ENCODE measurements at regions not wholly inside any gene's neighbourhood (a gene's known extent, or its start where the extent isn't known, plus 50 kb on each side); places are given as distances from the start of the nearest gene placed in this dataset.

DNA sequence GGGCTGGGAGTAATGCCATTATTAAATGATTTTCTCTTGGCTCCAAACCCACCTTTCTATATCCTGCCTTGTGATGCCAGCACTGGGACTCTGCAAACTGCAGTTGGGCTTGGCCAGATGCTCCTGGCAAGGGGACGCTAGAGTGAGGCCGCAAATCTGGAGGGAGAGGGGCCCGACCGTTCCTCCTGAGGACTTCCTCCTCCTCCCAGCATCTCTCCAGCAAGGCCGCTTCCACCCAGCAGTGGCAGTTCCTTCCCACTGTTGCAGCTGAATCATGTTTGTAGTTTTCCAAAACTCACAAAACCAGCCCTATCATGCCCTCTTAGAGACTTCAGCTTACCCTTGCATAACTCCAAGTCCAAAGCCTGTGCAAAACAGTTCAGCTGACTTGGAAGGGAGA lies 244.4 kb downstream of the FOXA2 start:
- Histone ChIP-seq H3K9me3 (ENCODE audit: low read length) (no peaks in the 10 kb centered on the region), H3K4me3 (ENCODE audit: low read length) (no peak overlapping the region), H3K36me3 (ENCODE audit: insufficient read depth, low read length) (no peaks in the 10 kb centered on the region), H3K27ac (ENCODE audit: low read depth, low read length) (no peak overlapping the region), H3K27me3 (ENCODE audit: insufficient read depth, low read length, poor library complexity, severe bottlenecking) (no peaks in the 10 kb centered on the region), H3K4me1 (ENCODE audit: insufficient read depth, low read length) (no peaks in the 10 kb centered on the region)
- CTCF ChIA-PET: no interaction called here
- DNase-seq: no peak
- Mint-ChIP-seq H3K27ac (no peak overlapping the region), H3K36me3 (no peaks in the 10 kb centered on the region), H3K27me3 (no peaks in the 10 kb centered on the region), H3K9me3 (peaks cover 0 to 4% (median 2%) of the 10 kb centered on the region in 5 donors), H3K4me3 (no peak overlapping the region), H3K4me1 (peaks cover 0 to 6% (median 0%) of the 10 kb centered on the region in 3 donors)
- POLR2A ChIA-PET: no interaction called here

- ChIA-PET POLR2A (no interaction called here), CTCF (no interaction called here)
- Mint-ChIP-seq H3K4me3 (no peak overlapping the region), H3K4me1 (peaks cover 0 to 6% (median 0%) of the 10 kb centered on the region in 3 donors), H3K9me3 (peaks cover 0 to 3% (median 2%) of the 10 kb centered on the region in 5 donors), H3K27me3 (no peaks in the 10 kb centered on the region), H3K27ac (no peak overlapping the region), H3K36me3 (no peaks in the 10 kb centered on the region)
- H3K4me3 ChIP-seq (ENCODE audit: low read length): no peak overlapping the region
- no peak overlapping the region for H3K27ac ChIP-seq (ENCODE audit: low read depth, low read length)
- no peaks in the 10 kb centered on the region for H3K27me3 ChIP-seq (ENCODE audit: insufficient read depth, low read length, poor library complexity, severe bottlenecking)
- H3K36me3 ChIP-seq (ENCODE audit: insufficient read depth, low read length): no peaks in the 10 kb centered on the region
- no peaks in the 10 kb centered on the region for H3K9me3 ChIP-seq (ENCODE audit: low read length)
- no peaks in the 10 kb centered on the region for H3K4me1 ChIP-seq (ENCODE audit: insufficient read depth, low read length)
- DNase-seq: no peak
These were observed 245.1 kb downstream of the FOXA2 start for GRCh38 chr20:22339091-22339881.

DNA sequence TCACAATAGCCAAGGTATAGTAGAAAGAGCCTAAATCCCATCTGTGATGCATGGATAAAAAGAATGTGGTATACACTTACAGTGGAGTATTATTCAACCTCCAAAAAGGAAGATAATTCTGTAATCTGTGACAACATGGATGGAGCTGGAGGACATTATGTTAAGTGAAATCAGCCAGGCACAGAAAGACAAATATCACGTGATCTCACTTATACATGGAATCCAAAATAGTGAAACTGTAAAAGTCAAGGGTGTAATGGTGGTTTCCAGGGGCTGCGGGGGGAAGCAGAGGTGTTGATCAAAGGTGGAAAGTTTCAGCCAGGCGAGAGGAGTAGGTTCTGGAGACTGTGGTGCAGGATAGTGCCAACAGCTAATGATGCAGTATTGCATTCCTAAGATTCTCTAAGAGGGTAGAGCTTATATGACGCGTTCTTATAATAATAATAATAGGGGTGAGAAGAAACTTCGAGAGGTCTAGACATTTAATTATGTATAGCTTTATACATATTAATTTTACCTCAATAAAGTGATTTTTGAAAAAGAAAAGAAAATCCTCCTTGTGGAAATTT lies 246.1 kb downstream of the FOXA2 start:
- H3K9me3 Mint-ChIP-seq: peaks cover 0 to 4% (median 2%) of the 10 kb centered on the region in 5 donors
- ChIA-PET CTCF (no interaction called here), POLR2A (no interaction called here)
- DNase-seq: no peak
- no peak overlapping the region for H3K27ac ChIP-seq (ENCODE audit: low read depth, low read length)
- peaks cover 0 to 6% (median 0%) of the 10 kb centered on the region in 3 donors for H3K4me1 Mint-ChIP-seq
- H3K9me3 ChIP-seq (ENCODE audit: low read length): no peaks in the 10 kb centered on the region
- no peaks in the 10 kb centered on the region for H3K4me1 ChIP-seq (ENCODE audit: insufficient read depth, low read length)
- H3K36me3 ChIP-seq (ENCODE audit: insufficient read depth, low read length): no peaks in the 10 kb centered on the region
- no peak overlapping the region for H3K27ac Mint-ChIP-seq
- no peaks in the 10 kb centered on the region for H3K27me3 Mint-ChIP-seq
- no peaks in the 10 kb centered on the region for H3K27me3 ChIP-seq (ENCODE audit: insufficient read depth, low read length, poor library complexity, severe bottlenecking)
- no peaks in the 10 kb centered on the region for H3K36me3 Mint-ChIP-seq
- no peak overlapping the region for H3K4me3 ChIP-seq (ENCODE audit: low read length)
- H3K4me3 Mint-ChIP-seq: no peak overlapping the region

DNA sequence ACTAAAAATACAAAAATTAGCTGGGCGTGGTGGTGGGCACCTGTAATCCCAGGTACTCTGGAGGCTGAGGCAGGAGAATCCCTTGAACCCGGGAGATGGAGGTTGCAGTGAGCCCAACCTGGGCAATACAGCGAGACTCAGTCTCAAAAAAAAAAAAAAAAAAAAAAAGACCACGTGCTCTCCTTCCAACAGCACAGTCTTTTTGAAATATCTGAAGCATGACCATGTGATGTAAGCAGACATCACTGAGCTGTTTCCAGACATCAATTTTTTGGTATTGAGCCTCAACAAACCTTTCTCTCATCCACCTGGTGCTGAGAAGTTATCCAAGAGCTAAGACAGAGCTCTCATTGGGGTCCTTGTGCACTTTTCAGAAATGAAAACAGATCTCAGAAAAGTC lies 249.2 kb downstream of the FOXA2 start:
- no peak overlapping the region for H3K27ac ChIP-seq (ENCODE audit: low read depth, low read length)
- Mint-ChIP-seq H3K27ac (no peak overlapping the region), H3K4me3 (no peak overlapping the region), H3K27me3 (no peaks in the 10 kb centered on the region), H3K36me3 (no peaks in the 10 kb centered on the region), H3K4me1 (peaks cover 0 to 6% (median 0%) of the 10 kb centered on the region in 3 donors), H3K9me3 (peaks cover 0 to 10% (median 6%) of the 10 kb centered on the region in 5 donors)
- no peaks in the 10 kb centered on the region for H3K4me1 ChIP-seq (ENCODE audit: insufficient read depth, low read length)
- no peaks in the 10 kb centered on the region for H3K27me3 ChIP-seq (ENCODE audit: insufficient read depth, low read length, poor library complexity, severe bottlenecking)
- no peak for DNase-seq
- ChIA-PET CTCF (no interaction called here), POLR2A (no interaction called here)
- H3K36me3 ChIP-seq (ENCODE audit: insufficient read depth, low read length): no peaks in the 10 kb centered on the region
- H3K4me3 ChIP-seq (ENCODE audit: low read length): no peak overlapping the region
- H3K9me3 ChIP-seq (ENCODE audit: low read length): no peaks in the 10 kb centered on the region

- Mint-ChIP-seq H3K27ac (no peak overlapping the region), H3K27me3 (no peaks in the 10 kb centered on the region), H3K9me3 (peaks cover 0 to 11% (median 9%) of the 10 kb centered on the region in 5 donors), H3K36me3 (no peaks in the 10 kb centered on the region), H3K4me3 (no peak overlapping the region), H3K4me1 (no peaks in the 10 kb centered on the region)
- H3K36me3 ChIP-seq (ENCODE audit: insufficient read depth, low read length): no peaks in the 10 kb centered on the region
- CTCF ChIA-PET: no interaction called here
- no peaks in the 10 kb centered on the region for H3K27me3 ChIP-seq (ENCODE audit: insufficient read depth, low read length, poor library complexity, severe bottlenecking)
- DNase-seq: peak in 1 of 5 donors; percentile 8
- no peak overlapping the region for H3K4me3 ChIP-seq (ENCODE audit: low read length)
- POLR2A ChIA-PET: no interaction called here
- no peak overlapping the region for H3K27ac ChIP-seq (ENCODE audit: low read depth, low read length)
- H3K4me1 ChIP-seq (ENCODE audit: insufficient read depth, low read length): no peaks in the 10 kb centered on the region
- H3K9me3 ChIP-seq (ENCODE audit: low read length): no peaks in the 10 kb centered on the region
These were observed 250.4 kb downstream of the FOXA2 start for GRCh38 chr20:22333885-22334545.

DNA sequence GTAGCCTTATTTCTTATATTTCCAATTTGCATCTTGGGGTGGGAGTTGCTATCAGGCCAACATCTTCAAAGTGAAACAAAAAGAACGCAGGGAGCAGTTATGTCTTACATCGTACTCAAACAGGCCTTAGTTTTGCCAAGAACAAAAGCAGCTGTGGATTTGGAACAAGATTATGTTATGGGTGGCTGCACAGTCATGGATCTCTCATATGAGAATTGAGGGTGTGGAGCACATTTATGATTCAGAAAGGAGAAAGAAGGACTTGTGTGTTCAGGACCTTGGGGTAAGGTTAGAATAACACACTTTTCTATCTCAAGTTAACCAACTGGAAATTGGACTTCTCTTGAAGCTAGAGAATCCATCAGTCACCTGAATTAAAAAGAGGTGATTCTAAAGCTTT lies 259.9 kb downstream of the FOXA2 start:
- POLR2A ChIA-PET: no interaction called here
- no peaks in the 10 kb centered on the region for H3K27me3 Mint-ChIP-seq
- no peaks in the 10 kb centered on the region for H3K9me3 ChIP-seq (ENCODE audit: low read length)
- H3K4me3 ChIP-seq (ENCODE audit: low read length): no peak overlapping the region
- H3K27ac Mint-ChIP-seq: no peak overlapping the region
- DNase-seq: no peak
- no peaks in the 10 kb centered on the region for H3K36me3 Mint-ChIP-seq
- no peak overlapping the region for H3K4me3 Mint-ChIP-seq
- H3K4me1 ChIP-seq (ENCODE audit: insufficient read depth, low read length): no peaks in the 10 kb centered on the region
- H3K9me3 Mint-ChIP-seq: peaks cover 0 to 13% (median 4%) of the 10 kb centered on the region in 5 donors
- H3K27ac ChIP-seq (ENCODE audit: low read depth, low read length): no peak overlapping the region
- H3K4me1 Mint-ChIP-seq: no peaks in the 10 kb centered on the region
- CTCF ChIA-PET: no interaction called here
- H3K27me3 ChIP-seq (ENCODE audit: insufficient read depth, low read length, poor library complexity, severe bottlenecking): no peaks in the 10 kb centered on the region
- no peaks in the 10 kb centered on the region for H3K36me3 ChIP-seq (ENCODE audit: insufficient read depth, low read length)

GRCh38 chr20:22322513-22322912 lies 261.9 kb downstream of the FOXA2 start:
- Histone ChIP-seq H3K27me3 (ENCODE audit: insufficient read depth, low read length, poor library complexity, severe bottlenecking) (no peaks in the 10 kb centered on the region), H3K36me3 (ENCODE audit: insufficient read depth, low read length) (no peaks in the 10 kb centered on the region), H3K27ac (ENCODE audit: low read depth, low read length) (no peak overlapping the region), H3K4me3 (ENCODE audit: low read length) (no peak overlapping the region), H3K9me3 (ENCODE audit: low read length) (no peaks in the 10 kb centered on the region), H3K4me1 (ENCODE audit: insufficient read depth, low read length) (no peaks in the 10 kb centered on the region)
- H3K4me1 Mint-ChIP-seq: no peaks in the 10 kb centered on the region
- H3K4me3 Mint-ChIP-seq: no peak overlapping the region
- ChIA-PET CTCF (no interaction called here), POLR2A (no interaction called here)
- DNase-seq: no peak
- H3K27ac Mint-ChIP-seq: no peak overlapping the region
- H3K36me3 Mint-ChIP-seq: no peaks in the 10 kb centered on the region
- peaks cover 0 to 9% (median 4%) of the 10 kb centered on the region in 5 donors for H3K9me3 Mint-ChIP-seq
- no peaks in the 10 kb centered on the region for H3K27me3 Mint-ChIP-seq

GRCh38 chr20:22321191-22321590 lies 263.2 kb downstream of the FOXA2 start:
- H3K9me3 ChIP-seq (ENCODE audit: low read length): no peaks in the 10 kb centered on the region
- H3K27ac ChIP-seq (ENCODE audit: low read depth, low read length): no peak overlapping the region
- Mint-ChIP-seq H3K36me3 (no peaks in the 10 kb centered on the region), H3K27me3 (no peaks in the 10 kb centered on the region), H3K27ac (no peak overlapping the region), H3K4me1 (no peaks in the 10 kb centered on the region), H3K4me3 (no peak overlapping the region), H3K9me3 (peaks cover 0 to 4% (median 3%) of the 10 kb centered on the region in 5 donors)
- H3K4me3 ChIP-seq (ENCODE audit: low read length): no peak overlapping the region
- no peaks in the 10 kb centered on the region for H3K4me1 ChIP-seq (ENCODE audit: insufficient read depth, low read length)
- H3K27me3 ChIP-seq (ENCODE audit: insufficient read depth, low read length, poor library complexity, severe bottlenecking): no peaks in the 10 kb centered on the region
- ChIA-PET CTCF (no interaction called here), POLR2A (no interaction called here)
- no peaks in the 10 kb centered on the region for H3K36me3 ChIP-seq (ENCODE audit: insufficient read depth, low read length)
- DNase-seq: no peak
